HG03571 (cell line): ENCODE measurements at regions not wholly inside any gene's neighbourhood (a gene's known extent, or its start where the extent isn't known, plus 50 kb on each side); places are given as distances from the start of the nearest gene placed in this dataset.

Source experiments
- ATAC-seq: cut with Tn5 transposase; IDR thresholded peaks from one replicate; pipeline ENCODE4 v1.9.1; 2021; ENCODE audit not compliant: unreplicated experiment

DNA sequence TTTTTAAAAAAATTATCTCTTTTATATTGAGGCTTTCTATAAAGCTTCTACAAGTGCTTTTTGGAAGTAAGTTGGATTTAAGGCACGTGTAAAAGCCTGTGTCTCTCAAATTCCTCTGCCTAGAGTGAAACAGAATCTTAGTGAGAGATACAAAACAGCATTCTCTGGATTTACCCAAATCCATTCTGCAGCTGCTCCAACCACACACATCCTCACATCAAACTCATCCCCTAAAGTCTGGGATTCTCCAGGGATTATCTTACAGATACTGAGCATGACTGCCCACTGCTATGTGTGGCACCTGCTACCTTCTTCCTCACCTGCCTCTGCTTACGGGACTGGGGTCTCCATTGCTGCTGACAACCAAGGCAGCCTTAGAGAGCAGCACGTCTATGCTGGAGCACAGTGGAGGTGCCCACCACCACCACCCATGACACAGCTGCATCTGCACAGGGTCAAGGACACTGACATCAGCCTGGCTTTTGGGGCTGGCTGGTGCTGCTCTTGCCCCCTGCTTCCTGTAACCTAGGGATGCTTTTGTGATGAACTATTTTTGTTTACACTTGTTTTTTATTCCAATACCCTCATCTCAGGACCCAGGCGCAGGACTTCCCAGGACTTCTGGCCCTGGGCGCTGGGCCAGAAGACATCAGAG lies 139.2 kb upstream of the NAMPT start:
- ATAC-seq, result no peak

- ATAC-seq, result no peak
These were observed 138.3 kb upstream of the NAMPT start for GRCh38 chr7:106423111-106423510.

GRCh38 chr7:106421181-106421762 lies 136.5 kb upstream of the NAMPT start:
- no peak for ATAC-seq

- no peak for ATAC-seq
These were observed 136.0 kb upstream of the NAMPT start for GRCh38 chr7:106420736-106421135.

- no peak for ATAC-seq
These were observed 135.4 kb upstream of the NAMPT start for GRCh38 chr7:106420210-106420609.

DNA sequence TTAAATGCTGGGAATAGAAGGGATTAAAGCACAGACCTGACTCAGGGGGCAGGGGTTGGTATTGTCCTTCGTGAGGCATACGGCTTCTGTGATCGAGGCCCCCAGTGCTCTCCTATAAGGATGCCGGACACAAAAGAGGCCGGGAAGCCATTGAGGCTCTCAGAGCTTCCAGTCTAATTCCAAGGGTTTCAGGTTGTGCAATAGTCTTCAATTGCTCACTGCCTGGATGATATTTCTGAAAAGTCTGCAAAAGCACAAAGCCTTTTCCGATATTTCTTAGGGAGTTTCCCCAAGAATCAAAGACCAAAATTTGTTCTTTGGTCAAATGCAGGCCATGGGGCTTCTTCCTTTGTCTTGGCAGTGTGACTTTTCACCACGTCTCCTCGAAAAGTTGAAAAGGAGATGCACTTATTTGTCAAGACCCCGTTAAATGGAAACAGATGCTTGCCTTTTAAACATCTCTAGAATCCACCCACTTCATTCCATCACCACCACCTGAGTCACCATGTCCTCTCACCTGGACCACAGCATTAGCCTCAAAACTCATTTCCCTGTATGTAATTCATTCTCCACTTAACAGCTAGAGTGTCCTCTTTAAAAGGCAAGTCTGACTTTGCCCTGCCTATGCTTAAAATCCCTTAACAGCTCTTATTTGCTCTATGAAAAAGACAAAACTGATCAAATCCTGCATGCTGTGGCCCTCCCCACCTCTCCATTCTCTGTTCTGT lies 134.8 kb upstream of the NAMPT start:
- ATAC-seq, result no peak

- no peak for ATAC-seq
These were observed 133.7 kb upstream of the NAMPT start for GRCh38 chr7:106418526-106418925.

GRCh38 chr7:106418094-106418493 lies 133.3 kb upstream of the NAMPT start:
- ATAC-seq, result no peak

GRCh38 chr7:106417273-106417902 lies 132.6 kb upstream of the NAMPT start:
- no peak for ATAC-seq

- ATAC-seq, result no peak
These were observed 131.6 kb upstream of the NAMPT start for GRCh38 chr7:106416430-106416829.

- ATAC-seq, result no peak
These were observed 130.7 kb upstream of the NAMPT start for GRCh38 chr7:106415433-106415832.

DNA sequence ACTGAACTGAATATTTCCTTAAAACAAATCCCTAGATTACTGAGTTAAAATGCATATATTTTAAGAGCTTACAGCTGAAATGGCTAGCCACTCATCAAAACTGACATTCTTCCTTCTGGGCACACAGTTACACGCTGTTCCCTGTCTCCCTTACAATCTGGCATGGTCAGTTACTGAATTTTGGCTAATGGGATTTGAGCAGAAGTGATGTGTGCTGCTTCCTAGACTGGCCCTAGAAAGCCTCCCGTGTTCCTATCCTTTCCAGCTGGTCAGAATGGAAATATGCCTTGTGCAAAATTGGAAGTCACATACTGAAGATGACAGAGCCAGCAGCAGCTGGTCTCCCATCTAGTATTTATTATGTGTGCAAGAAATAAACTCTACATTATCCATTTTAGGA lies 128.7 kb upstream of the NAMPT start:
- no peak for ATAC-seq

- ATAC-seq, result no peak
These were observed 120.9 kb upstream of the NAMPT start for GRCh38 chr7:106405697-106406141.

DNA sequence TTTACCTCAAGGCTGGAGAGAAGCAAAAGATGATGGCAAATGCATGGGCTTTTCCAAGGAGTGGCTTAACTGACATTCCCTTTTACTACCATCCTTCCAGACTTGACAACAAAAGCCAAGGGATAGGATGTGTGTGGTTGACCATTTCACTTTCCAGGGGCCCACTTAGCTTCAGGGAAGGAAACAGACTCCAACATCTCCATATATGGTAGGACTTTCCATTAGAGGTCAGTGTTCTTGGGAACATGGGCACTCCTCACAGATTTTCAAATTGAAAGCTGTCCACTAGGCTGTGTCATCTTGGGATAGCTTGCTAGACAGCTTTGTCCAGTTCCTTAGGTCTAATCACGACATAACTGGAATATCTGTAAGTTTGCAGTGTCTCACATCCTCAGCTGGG lies 118.1 kb upstream of the NAMPT start:
- ATAC-seq, result no peak

- ATAC-seq, result no peak
These were observed 116.1 kb upstream of the NAMPT start for GRCh38 chr7:106400923-106401322.

- no peak for ATAC-seq
These were observed 114.0 kb upstream of the NAMPT start for GRCh38 chr7:106398786-106399185.

GRCh38 chr7:106397994-106398393 lies 113.2 kb upstream of the NAMPT start:
- ATAC-seq, result no peak

GRCh38 chr7:106394526-106394925 lies 109.7 kb upstream of the NAMPT start:
- ATAC-seq, result no peak

DNA sequence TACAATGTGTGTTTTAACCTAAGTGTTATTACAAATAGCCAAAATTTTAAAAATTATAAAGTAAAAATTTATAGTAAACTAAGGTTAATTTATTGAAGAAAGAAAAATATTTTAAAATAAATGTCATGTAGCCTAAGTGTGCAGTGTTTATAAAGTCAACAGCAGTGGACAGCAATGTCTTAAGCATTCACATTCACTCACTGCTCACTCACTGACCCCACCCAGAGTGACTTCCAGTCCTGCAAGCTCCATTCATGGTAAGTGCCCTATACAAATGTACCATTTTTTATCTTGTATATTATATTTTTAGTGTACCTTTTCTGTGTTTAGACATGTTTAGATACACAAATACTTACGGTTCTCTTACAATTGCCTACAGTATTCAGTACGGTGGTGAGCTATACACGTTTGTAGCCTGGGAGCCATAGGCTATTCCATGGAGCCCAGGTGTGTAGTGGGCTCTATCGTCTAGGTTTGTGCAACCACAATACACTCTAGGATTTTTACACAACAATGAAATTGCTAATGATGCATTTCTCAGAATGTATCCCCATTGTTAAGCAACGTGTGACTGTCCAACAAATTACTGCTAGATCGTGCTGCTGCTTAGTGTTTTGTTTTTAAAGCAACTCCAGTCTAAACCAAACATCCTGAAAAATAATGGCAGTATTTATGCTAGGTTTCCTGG lies 108.9 kb upstream of the NAMPT start:
- ATAC-seq, result no peak

- no peak for ATAC-seq
These were observed 107.8 kb upstream of the NAMPT start for GRCh38 chr7:106392590-106392989.

DNA sequence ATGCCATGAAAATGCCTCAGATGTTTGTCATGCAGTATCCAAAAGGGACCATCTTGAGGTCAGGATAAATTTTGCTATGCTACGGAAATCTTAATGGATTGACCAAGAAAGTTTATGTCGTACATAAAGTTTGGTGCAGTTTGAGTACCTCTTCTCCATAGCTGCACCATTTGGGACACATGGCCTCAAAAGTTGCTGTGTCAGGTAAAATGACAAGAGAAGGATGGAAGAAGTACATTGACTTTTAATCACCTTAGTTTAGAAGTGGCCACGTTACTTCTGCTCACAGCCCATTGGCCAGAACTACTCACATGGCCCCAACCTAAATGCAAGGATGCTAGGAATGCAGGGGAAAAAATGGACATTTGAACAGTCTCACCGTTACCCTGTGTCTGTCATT lies 107.4 kb upstream of the NAMPT start:
- no peak for ATAC-seq
